ENCODE measurements at regions not wholly inside any gene's neighbourhood (a gene's known extent, or its start where the extent isn't known, plus 50 kb on each side); places are given as distances from the start of the nearest gene placed in this dataset.
A peak's percentile ranks its signal among the peaks of the same experiment; 100 is the strongest.
"Not testable (repeated sequence)": the region's sequence is repeated elsewhere in the genome, so short reads cannot be mapped to it uniquely, and the experiment has no call there.

DNA sequence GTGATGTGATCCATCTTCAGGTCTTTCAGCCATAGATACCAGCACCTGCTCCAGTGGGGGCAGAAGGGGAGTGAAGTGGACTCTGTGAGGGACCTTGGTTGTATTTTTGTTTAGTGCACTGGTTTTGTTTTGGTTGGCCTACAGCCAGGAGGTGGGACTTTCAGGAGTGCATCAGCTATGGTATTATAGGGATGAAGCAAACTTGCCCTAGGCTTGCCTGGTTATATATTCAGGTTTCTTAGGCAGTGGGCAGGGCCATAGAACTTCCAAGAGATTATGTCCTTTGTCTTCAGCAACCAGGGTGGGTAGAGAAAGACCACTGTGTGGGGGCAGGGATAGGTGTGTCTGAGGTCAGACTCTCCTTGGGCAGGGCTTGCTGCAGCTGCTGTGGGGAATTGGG, 337.3 kb upstream of the SGO1 start:
- Histone ChIP-seq H3K27me3 (no peaks in the 10 kb centered on the region), H3K4me3 (no peak overlapping the region), H3K36me3 (no peaks in the 10 kb centered on the region), H3K4me1 (no peaks in the 10 kb centered on the region), H3K9me3 (no peaks in the 10 kb centered on the region), H3K27ac (no peak overlapping the region)
- no peak for DNase-seq
- TF ChIP-seq, protein P1, sequence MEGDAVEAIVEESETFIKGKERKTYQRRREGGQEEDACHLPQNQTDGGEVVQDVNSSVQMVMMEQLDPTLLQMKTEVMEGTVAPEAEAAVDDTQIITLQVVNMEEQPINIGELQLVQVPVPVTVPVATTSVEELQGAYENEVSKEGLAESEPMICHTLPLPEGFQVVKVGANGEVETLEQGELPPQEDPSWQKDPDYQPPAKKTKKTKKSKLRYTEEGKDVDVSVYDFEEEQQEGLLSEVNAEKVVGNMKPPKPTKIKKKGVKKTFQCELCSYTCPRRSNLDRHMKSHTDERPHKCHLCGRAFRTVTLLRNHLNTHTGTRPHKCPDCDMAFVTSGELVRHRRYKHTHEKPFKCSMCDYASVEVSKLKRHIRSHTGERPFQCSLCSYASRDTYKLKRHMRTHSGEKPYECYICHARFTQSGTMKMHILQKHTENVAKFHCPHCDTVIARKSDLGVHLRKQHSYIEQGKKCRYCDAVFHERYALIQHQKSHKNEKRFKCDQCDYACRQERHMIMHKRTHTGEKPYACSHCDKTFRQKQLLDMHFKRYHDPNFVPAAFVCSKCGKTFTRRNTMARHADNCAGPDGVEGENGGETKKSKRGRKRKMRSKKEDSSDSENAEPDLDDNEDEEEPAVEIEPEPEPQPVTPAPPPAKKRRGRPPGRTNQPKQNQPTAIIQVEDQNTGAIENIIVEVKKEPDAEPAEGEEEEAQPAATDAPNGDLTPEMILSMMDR (IDR thresholded peaks at IDR 0.05), result no peak
- no peak for TF ChIP-seq POLR2A (IDR thresholded peaks at IDR 0.05)

DNA sequence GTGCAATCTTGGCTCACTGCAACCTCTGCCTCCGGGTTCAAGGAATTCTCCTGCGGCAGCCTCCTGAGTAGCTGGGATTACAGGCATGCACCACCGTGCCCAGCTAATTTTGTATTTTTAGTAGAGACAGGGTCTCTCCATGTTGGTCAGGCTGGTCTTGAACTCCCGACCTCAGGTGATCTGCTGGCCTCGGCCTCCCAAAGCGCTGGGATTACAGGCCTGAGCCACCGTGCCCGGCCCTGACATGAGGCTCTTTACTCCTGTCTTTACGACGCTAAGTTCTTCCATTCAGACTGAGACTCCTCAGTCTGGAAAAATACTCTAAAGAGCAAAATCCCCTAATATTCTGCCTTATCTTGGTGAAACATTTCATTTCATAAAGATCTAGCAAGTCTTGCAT, 331.3 kb upstream of the SGO1 start:
- not testable (repeated sequence) for H3K4me1 ChIP-seq, H3K27me3 ChIP-seq, H3K4me3 ChIP-seq, H3K36me3 ChIP-seq, H3K9me3 ChIP-seq, DNase-seq, H3K27ac ChIP-seq

DNA sequence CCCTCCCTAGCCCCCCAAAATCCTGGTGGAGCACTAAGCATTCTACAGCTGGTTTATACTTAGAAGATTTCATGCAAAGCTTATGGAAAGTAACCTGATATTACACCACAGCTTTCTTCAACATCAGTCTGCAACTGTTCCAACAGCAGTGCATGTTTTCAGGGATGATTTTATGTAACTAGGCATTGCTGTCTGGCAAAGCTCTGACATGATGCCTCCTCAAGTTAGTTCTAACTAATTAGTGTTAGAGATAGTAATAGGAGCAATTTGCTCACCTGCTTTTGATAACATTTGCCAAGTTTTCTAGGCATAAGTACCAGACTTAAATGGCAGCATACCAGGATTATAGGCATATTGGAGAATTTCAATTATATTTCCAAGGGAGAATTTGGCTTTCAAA, 330.3 kb upstream of the SGO1 start:
- Histone ChIP-seq H3K27ac (no peak overlapping the region), H3K4me3 (no peak overlapping the region), H3K36me3 (no peaks in the 10 kb centered on the region), H3K9me3 (no peaks in the 10 kb centered on the region), H3K4me1 (no peaks in the 10 kb centered on the region), H3K27me3 (no peaks in the 10 kb centered on the region)
- DNase-seq, result no peak
- no peak for TF ChIP-seq POLR2A (IDR thresholded peaks at IDR 0.05)
- TF ChIP-seq, protein P1 (IDR thresholded peaks at IDR 0.05), result no peak

DNA sequence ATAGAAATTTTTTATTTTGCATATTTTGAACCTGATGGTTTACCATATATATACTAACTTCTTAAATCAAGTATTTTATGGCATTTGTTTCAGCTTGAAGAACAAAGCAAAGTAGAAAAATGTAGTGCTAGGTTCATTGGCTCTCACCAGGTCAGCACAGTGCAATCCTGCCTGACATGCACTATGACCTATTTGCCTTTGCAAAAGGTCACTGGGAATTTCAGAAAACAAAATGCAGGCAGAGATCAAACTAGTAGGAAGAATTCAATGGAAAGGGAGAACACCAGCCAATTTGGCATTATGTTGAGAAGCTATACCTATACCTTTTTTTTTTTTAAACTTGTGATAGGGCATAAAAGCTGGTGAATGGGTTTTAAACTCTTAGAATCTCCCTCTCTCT, 329.8 kb upstream of the SGO1 start:
- no peak for TF ChIP-seq POLR2A (IDR thresholded peaks at IDR 0.05)
- TF ChIP-seq, protein P1 (IDR thresholded peaks at IDR 0.05), result no peak
- no peak overlapping the region for H3K27ac ChIP-seq
- no peaks in the 10 kb centered on the region for H3K36me3 ChIP-seq
- no peaks in the 10 kb centered on the region for H3K9me3 ChIP-seq
- H3K27me3 ChIP-seq, result no peaks in the 10 kb centered on the region
- no peak for DNase-seq
- no peaks in the 10 kb centered on the region for H3K4me1 ChIP-seq
- H3K4me3 ChIP-seq, result no peak overlapping the region

DNA sequence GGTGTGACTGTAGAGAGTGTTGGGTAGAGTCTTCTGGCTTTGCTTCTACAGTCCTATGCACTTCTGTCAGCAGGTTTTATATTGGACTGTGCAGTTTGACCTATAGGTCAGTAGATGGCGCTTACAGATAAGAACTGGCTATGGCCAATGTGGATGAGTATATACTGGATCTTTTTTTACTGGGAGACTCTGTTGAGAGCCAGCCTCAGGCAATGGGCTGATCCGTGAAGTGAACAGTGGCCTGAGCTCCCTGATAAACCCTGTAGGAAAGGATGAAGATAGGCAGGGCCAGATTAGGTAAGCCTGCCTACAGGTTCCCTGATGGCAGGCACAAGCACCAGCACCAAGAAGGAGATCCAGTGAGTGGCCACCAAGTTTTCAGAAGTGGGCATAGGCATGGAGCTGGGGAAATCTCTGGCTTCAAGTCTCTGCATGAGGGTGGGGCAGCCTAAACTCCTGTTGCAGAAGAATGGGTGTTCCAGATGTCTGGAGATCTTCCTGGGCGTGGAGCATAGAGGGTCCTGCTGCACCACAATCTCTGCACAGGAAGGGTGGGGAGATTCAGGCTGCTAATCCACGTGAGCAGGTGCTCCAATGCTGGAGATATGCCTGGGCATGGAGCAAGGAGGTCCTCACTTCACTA, 326.0 kb upstream of the SGO1 start:
- DNase-seq, result no peak
- Histone ChIP-seq H3K4me1 (no peaks in the 10 kb centered on the region), H3K36me3 (no peaks in the 10 kb centered on the region), H3K27me3 (no peaks in the 10 kb centered on the region), H3K4me3 (no peak overlapping the region), H3K27ac (no peak overlapping the region), H3K9me3 (no peaks in the 10 kb centered on the region)
- TF ChIP-seq, protein P1 (IDR thresholded peaks at IDR 0.05), result peak in 1 of 6 experiments; percentile 13
- no peak for TF ChIP-seq POLR2A (IDR thresholded peaks at IDR 0.05)

DNA sequence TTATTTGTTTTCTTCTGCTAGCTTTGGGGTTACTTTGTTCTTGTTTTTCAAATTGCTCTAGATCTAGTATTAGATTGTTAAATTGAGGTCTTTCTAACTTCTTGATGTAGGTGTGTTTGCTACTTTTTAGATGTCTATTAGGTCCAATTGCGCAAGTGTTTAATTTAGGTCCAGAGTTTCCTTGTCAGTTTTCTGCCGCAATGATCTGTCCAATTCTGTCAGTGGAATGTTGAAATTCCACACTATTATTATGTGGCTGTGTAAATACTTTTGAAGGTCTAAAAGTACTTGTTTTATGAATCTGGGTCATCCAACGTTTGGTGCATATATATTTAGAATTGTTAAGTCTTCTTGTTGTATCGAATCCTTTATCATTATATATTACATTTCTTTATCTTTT, 324.4 kb upstream of the SGO1 start:
- H3K27me3 ChIP-seq, result no peaks in the 10 kb centered on the region
- H3K4me3 ChIP-seq, result no peak overlapping the region
- H3K9me3 ChIP-seq, result no peaks in the 10 kb centered on the region
- no peak overlapping the region for H3K27ac ChIP-seq
- H3K36me3 ChIP-seq, result no peaks in the 10 kb centered on the region
- no peak for DNase-seq
- TF ChIP-seq POLR2A (IDR thresholded peaks at IDR 0.05), result no peak
- TF ChIP-seq, protein P1 (IDR thresholded peaks at IDR 0.05), result no peak
- H3K4me1 ChIP-seq, result no peaks in the 10 kb centered on the region

All from Peyer's patch (tissue), 4 donors.